ENCODE measurements at regions not wholly inside any gene's neighbourhood (a gene's known extent, or its start where the extent isn't known, plus 50 kb on each side); places are given as distances from the start of the nearest gene placed in this dataset.
A peak's percentile ranks its signal among the peaks of the same experiment; 100 is the strongest.

DNA sequence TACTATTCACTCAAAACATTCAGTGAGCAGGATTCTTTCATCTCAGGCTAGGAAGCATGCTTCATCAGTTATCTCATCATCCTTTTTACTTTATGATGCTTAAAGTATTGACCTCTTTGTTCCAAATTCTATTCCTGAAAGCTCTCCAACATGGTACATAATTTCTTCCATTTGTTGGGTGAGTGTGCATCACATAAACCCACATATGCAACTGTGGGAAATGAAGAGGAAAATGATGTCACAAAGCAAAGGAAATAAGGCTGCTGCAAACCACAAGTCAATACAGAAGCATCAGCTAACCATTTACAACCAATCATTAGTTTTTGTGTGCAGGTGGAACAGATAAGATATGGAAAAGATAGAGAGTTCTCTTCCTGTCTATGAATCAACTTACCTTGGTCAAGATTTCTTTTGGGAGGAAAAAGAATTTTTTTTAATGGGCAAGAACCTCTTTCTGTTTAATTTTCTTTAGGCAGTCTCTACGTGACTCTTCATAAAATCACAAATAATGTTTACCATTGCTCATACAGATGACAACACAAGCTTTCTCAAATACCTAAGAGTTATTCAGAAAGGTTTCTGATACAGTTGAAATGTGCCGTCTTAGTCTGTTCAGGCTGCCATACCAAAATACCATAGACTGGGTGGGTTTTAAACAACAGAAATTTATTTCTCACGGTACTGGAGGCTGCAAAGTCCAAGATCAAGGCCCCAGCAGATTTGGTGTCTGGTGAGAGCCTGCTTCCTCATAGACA lies 259.9 kb downstream of the ADGRG6 start:
- no peak for DNase-seq

DNA sequence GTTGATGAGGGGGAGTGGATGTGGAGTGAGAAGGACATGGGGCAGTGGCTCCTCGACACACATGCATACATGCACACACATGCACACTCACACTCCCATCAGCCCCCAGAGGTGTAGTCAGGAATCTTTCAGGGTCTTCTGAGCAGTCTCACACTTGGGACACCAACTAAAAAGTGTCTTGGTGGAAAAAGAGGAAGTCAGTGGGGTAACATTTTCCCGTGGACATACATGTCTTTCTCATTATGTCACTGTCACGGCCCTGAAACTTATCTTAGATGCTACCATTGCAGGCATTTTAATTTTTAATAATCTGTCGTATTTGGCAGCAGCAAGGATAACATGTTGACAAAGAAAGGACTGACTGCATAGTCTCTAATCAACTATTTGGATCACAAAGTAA lies 261.1 kb downstream of the ADGRG6 start:
- DNase-seq = no peak

DNA sequence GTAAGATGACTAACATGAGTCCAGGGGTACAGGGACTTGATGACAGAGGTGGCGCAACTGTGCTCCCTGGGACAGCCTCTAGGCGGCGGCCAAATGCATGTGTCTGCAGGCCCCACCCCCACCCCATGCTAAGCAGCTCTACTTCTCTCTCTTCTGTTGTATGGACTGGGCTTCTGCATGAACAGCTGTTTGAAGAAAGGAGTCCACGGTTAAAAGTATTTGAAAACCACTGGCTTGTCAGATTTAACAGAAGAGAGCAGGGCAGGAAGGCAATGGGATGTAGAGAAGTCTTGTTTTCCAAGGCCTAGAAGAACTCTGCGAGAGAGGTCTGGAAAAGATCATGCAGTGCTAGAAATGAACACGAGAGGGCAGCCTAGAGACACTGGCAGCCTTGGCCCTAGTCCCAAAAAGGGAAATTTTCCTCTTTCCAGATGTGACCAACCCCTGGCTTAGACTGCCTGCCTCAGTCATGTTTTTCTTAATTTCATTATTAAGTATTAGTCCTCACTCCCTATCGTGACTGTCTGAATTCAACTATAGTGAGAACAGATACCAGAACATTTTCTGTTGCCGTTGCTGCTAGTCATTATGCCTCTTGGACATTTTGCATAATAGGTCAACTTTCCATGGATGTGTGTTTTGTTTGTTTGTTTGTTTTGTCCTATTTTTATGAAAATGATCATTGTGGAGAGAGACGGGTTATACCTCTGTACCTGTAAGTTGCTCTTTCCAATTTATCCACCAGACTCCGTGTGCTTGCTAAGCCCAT lies 265.0 kb downstream of the ADGRG6 start:
- peak; percentile 58 for DNase-seq

DNA sequence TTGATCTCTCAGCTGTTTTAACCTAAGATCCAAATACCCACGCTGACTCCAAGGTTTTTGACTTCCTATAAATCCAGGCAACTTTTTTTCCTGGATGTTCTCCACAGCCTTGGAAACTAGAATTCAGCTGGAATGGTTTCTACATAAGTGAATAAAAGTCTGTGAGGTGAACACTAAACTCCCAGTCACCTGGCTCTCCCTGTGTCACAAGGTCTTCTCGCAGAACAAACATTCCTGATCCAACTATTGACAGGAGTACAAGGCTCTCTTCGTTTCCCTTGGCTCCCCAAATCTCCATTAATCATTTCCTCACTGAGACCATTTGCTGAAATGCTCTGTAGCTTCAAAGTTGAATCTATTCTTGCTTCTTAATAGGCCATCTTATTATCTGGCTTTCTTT lies 265.7 kb downstream of the ADGRG6 start:
- no peak for DNase-seq

DNA sequence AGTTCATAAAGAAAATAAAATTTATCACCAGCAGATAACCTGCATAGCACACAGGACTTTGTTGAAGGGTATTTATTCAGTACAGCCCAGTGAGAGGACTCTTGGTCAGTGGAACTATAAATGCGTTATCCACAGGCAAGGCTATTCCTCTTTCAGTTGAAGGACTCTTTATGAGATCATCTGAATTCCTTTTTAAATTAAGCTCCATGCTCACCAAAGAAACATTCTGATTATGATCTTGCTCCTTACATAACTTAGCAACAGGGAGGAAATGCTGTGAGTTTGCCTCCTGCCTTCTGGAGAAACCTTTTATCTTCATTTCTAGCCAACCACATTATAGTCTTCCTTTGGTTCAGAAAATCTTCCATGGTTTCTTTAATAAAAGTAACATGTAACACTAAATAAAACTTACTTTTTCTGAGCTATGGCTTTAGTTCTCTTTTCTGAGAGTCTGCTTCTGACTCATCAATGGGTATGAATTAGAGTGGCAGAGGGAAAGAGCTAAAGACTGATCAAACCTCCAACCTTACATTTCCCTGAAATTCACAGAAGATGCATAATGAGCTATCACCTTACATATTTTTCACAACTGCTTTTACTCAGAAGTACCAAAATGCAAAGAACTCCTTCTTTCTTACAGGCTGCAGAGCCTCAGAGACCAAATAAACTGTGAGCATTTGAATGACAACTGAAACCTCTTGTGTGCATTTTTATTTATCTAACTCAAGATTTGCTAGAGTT lies 267.2 kb downstream of the ADGRG6 start:
- DNase-seq = peak; percentile 61

DNA sequence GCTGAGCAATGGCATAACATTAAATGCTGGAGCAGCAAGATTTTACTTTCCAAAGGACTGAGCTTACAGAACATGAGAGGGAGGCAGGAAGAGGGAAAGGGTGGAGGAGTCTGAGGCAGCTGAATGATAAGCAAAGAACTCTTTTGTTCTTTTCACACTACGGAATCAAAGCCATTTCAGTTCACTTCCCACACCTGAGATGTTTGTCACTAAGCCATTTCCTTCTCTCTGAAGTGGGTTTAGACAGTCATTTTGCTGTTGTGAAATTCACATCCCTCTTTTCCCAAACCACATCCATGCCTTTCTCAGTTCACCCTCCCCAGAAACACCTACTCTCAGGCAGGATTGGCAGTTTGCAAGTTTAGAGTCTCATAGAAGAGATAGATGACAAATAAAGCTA lies 267.9 kb downstream of the ADGRG6 start:
- DNase-seq = no peak

DNA sequence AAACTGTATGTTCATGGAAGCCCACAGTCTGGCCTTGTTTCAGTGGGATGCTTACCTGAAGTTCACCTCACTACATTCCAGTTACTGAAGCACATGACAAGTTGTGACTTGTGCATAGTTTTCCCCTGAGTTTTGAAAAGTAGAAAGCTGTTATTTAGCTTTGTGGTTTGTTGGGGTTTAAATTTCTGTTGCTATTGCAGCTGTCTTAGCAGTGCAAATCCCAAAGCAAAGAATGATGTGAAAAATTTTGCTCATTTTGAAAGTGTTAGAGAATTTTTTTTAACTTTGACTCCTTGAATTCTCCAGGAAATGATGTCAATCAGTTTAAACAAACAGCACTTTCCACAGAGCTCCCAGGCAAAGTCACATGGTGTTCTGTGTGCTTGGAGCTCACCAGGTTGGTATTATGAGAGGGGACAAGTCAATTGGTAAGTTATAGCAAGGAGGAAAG lies 268.4 kb downstream of the ADGRG6 start:
- DNase-seq = peak; percentile 38

DNA sequence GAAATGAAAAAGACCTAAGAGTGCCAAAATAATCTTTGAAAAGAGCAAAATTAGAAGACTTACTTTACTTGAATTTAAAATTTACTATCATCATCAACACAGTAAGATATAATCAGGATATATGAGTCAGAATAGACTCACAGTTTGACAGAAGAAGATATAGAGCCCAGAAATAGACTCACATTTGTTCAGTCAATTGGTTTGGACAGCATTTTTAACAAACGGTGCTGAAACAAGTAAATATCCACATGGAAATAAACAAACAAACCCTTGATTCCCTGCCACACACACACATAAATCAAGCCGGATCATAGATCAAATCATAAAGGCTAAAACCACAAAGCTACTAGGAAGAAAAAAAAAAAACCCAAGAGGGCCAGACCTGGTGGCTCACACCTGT lies 291.1 kb downstream of the ADGRG6 start:
- DNase-seq = no peak

DNA sequence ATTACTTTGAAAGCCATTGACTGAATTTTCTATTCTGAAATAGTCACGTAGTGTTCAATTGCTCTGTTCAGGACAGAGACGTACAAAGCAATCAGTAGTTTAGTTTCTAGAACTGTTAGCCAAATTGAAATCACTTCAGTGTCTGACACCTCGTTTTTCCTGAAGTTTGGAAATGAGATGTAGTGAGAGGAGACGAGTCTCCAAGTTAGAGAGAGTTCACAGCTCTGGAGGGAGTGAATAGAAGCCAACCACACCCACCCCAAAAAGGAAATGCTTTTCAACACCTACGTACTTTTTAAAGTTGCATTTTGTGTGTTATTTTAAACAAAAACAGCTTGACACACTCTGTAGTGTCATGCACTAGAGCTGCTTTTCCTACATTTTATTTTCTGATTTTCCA lies 296.0 kb downstream of the ADGRG6 start:
- no peak for DNase-seq

DNA sequence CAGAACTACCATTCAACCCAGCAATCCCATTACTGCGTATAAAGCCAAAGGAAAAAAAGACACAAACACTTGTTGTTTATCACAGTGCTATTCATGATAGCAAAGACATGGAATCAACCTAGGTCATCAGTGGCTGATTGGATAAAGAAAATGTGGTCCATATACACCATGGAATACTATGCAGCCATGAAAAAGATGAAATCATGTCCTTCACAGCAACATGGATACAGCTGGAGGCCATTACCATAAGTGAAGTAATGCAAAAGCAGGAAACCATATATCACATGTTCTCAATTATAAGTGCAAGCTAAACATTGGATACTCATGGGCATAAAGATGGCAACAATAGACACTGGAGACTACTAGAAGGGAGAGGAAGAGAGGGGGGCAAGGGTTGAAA lies 299.6 kb downstream of the ADGRG6 start:
- no peak for DNase-seq

DNA sequence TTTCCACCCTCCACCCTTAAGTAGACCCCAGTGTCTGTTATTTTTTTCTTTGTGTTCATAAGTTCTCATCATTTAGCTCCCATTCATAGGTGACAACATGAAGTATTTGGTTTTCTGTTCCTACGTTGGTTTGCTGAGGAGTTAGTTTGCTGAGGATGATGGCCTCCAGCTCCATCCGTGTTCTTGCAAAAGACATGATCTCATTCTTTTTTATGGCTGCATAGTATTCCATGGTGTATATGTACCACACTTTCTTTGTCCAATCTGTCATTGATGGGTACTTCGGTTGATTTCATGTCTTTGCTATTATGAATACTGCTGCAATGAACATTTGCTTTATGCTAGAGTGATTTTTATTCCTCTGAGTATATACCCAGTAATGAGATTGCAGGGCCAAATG lies 301.2 kb downstream of the ADGRG6 start:
- DNase-seq = no peak

DNA sequence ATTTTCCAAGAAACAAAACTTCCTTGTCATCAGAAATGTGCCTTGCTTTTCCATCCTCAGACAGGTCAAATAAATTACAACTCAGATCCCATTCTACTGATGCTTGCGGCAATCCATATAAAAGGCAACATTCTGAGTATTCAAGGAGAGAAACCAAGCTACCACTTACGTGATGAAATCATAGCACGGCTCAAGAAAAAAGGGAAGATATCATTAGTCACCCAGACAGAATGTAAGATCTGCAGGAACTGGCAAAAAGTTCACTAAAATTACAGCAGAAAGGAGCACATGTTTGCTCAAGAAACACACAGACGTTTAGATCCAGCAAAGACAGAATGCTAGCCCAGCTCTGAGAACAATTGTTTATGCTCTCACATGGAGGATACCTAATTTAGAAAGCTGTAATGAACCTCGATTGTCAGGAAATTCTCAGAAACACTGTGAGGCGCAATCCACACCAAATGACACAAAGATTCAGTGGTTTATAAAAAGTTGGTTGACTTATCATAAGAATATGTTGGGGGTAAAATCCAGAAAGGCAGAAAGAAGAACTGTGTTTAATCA lies 304.2 kb downstream of the ADGRG6 start:
- peak; percentile 23 for DNase-seq

DNA sequence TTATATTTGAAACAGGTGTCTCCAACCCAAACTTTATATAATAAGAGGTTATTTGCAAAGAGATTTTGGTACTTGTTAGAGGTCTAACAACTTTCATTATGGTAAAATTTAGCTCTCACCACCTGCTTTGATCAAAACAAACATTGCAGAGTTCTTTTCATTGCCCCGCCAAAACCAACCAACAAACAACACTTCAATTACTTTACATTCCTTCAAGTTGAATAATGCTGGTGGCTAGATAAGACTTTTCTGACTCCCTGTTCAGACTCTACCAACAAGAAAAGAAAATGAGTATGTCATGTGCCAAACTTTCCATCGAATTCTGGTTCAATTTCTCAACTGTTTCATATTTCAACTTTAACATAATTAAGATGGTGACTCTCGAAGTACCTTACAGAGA lies 311.1 kb downstream of the ADGRG6 start:
- DNase-seq = no peak

DNA sequence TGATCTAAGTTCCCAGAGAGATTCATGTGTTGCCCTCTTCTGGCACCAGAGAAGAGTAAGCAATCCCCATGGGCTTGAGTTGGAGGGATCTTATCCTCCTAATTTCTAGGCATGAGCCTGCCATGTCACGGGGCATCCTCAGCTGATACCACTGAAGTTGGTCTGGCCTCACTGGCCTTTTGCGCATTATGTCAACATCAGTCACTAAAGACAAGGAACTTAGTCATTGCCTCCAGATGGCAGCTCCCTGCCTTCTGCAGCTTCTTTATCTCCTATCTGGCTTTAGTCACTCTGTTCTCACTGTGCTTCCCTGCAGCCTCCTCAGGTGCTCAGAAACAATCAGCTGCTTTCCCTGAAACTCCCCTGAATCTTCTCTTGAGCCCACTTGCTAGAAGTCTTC lies 312.2 kb downstream of the ADGRG6 start:
- DNase-seq = no peak

DNA sequence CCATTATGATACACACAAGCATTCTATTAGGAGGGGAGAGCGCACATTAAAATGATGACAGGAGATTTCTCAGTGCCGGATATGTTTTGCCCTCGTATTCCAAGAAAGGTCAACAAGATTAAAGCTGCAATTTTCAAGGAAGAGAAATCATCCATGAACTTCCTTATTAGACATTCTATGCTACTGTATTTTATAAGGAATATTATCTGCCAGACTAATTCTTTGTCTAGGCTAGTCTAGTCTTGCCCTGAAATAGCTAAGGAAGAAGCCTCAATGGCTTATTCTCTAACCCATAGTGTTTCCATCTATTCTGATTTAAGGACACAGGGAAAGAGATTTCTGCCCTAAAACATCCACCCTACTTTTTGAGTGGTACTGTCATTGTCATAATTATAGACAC lies 315.4 kb downstream of the ADGRG6 start:
- DNase-seq = no peak

DNA sequence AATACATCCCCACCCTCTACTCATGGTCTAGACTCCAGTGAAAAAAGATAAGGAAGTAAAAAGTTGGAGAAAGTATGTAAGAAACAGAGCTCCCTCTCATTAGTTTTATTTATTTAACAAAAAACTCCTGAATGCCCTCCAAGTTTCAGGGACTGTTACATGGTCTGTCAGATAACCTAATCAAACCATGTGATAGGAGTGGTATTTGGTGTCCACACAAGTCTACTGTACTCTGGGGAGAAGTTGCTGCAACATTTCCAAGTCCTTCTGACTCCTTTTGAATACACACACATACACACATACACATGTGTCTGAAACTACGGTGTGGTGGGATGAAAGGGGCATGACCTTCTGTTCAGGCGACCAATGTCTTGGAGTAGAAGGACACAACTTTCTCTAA lies 320.0 kb downstream of the ADGRG6 start:
- DNase-seq = no peak

DNA sequence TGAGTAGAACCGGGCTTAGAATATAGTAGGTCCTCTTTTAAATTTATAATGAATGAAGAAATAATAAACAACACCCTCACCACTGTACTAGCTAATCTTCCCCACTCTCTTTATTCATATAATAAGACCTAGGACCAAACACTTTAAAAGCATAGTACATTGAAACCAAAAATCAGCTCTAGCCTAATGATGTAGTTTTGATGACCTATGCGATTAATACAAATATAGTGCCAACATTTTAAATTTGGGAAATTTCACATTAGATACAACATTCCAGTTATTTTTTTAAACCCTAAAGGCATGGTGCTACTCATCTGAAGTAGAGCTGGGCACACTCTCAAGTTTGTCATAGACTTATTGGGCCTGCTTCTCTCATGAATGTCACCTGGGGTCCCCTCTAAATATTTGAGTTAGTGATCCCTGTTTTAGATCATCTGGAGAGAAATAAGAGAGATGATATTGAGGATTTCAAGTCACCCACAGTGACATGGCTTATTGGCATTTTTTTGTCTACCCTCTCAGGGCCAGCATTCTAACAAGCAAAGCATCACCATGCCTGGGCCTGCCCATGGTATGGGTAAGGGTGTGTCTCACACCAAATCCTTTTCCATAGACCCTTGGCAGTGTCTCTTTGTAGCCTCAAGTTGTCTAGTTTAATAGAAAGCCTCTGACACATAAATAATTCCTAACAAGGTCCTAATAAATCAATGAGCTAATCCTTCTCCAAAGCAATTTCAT lies 319.8 kb downstream of the HIVEP2 start:
- DNase-seq = no peak

DNA sequence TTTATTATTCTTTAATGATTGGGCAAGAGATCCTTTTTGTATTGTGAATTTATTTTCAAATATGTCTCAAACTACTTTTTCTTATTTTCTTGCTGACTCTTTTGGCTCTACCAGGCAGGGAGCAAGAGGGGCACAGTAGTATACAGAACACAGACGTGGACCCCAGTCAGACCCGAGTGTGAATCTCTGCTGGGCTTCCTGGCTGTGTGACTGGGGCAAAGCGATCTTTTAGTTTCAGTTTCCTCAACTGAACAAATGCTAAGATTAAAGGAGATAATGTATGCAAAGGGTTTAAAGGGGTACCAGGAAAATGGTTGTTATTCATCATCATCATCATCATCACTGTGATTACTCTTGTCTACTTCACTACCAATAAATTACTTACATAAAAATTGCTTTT lies 317.5 kb downstream of the HIVEP2 start:
- no peak for DNase-seq

DNA sequence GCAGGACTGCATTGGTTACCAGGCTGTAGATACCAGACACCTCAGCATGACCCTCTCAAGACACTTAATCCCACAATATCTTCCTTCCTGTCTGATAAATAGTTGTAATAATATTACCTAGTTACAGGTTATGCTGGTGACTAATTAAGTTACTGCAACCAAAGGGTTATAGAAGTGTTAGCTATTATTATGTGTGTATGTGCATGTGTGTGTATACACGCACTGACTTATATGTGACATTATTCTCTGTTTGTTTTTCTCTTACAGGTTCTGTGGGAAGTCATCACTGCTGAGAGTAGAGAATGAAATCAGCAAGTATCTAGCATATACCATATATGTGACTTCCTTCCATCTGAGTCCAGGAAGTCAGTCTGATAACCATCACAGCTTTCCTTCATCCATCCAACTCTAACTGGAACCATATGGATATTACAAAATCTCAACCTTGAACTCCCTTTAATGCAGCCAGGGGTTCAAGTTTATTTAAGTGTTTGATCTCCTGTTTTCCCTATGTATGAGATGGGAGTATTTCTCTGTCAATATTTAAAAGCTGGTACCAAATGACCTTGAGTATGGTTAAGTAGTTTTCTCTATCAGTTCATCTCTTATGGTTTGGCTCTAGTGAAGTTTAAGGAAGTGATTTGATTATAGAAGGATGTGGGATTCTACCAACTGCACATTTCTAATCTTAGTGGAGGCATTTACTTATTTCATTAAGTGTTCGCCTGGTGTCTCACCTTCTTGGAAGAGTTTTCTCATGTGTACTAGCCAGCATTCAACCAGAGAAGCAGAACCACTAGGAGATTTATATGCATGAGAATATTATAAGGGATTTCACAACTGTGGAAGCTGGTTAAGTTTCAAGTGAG lies 313.2 kb downstream of the HIVEP2 start:
- no peak for DNase-seq

DNA sequence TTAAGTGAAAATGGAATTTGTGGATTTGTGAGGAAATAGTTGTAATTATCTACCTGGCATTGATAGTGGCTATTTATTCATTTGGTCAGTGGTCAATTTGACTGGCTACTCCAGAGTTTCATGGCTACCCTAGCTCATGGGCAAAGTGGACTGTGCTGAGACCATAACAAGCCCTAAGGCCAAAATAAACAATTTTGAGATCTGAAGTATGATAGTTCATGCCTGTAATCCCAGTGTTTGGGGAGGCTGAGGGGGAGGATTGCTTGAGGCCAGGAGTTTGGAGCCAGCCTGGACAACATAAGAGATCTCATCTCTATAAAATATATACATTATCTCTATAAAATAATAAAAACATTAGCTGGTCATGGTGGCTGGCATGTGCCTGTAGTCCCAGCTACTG lies 311.7 kb downstream of the HIVEP2 start:
- DNase-seq = no peak

DNA sequence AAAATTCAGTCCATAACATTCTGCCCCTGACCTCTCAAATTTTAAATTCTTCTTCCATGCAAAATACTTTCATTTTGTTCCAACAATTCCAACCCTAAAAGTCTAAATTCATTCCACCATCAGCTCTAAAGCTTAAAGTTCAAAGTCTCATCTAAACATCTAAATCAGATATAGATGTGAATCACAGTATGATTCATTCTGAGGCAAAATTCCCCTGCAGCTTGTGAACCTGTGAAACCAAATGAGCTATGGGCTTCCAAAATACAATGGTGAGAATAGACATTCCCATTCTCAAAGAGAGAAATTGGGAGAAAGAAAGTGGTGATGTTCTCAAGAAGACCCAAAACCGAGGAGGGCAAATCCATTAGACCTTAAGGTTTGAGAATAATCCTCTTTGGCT lies 309.8 kb downstream of the HIVEP2 start:
- DNase-seq = peak; percentile 30
